SK-N-SH (cell line): ENCODE measurements at regions not wholly inside any gene's neighbourhood (a gene's known extent, or its start where the extent isn't known, plus 50 kb on each side); places are given as distances from the start of the nearest gene placed in this dataset.

Experiments
- CTCF ChIA-PET: fragments of 300-600, 350-600 bp; formaldehyde crosslinking; extraction: SDS; loops from one replicate; lab custom pipeline; 2021; lab: Yijun Ruan, JAX
- POLR2A ChIA-PET: fragments of 350-600 bp; sonication (Branson Sonifier 250); formaldehyde crosslinking; extraction: SDS; loops from one replicate; lab custom pipeline; 2020; ENCODE audit warnings: antibody characterized with exemption, inconsistent platforms; lab: Yijun Ruan, JAX
- DNase-seq: peaks from one replicate; pipeline ENCODE4 v3.0.0; 2012
- H2AFZ ChIP-seq: fragments of 200-600 bp; sonication (generic); 2 replicates; pipeline ENCODE4 v1.8.1; 2016; ENCODE audit warnings: antibody characterized with exemption, mild to moderate bottlenecking, low read depth
- H3F3A ChIP-seq: fragments of 200-600 bp; sonication (generic); replicated peaks from 2 replicates; pipeline ENCODE3; 2016; ENCODE audit warnings: antibody characterized with exemption, mild to moderate bottlenecking; ENCODE audit not compliant: insufficient read depth
- H3K27ac ChIP-seq, 2 experiments: fragments of 200-500 bp in 1 of 2; fragments of 200-600 bp in 1 of 2; sonication (Bioruptor generic) in 1 of 2; sonication (generic), shearing (Covaris generic) in 1 of 2; 2 replicates each; pipeline versions ENCODE4 v1.5.1 to v1.6.1; 2014 to 2016; ENCODE audit warnings: low read depth in 2 of 2, inconsistent platforms in 1 of 2, low read length in 1 of 2, mild to moderate bottlenecking in 1 of 2, mixed read lengths in 1 of 2
- H3K27me3 ChIP-seq: fragments of 200-600 bp; sonication (generic), shearing (Covaris generic); 2 replicates; pipeline ENCODE4 v1.6.1; 2016; ENCODE audit warnings: mixed run types; ENCODE audit not compliant: insufficient read depth
- H3K36me3 ChIP-seq, 2 experiments: fragments of 200-500 bp in 1 of 2; fragments of 200-600 bp in 1 of 2; sonication (Bioruptor generic) in 1 of 2; sonication (generic) in 1 of 2; replicated peaks in 1 of 2; 2 replicates each; pipeline versions ENCODE3 to v1.5.1; 2014 to 2016; ENCODE audit warnings: low read length in 1 of 2, mild to moderate bottlenecking in 1 of 2; ENCODE audit not compliant: insufficient read depth in 2 of 2, control insufficient read depth in 1 of 2
- H3K4me1 ChIP-seq, 2 experiments: fragments of 200-500 bp in 1 of 2; fragments of 200-600 bp in 1 of 2; sonication (Bioruptor generic) in 1 of 2; sonication (generic), shearing (Covaris generic) in 1 of 2; 2 replicates each; pipeline versions ENCODE4 v1.5.1 to v1.6.1; 2014 to 2016; ENCODE audit warnings: low read depth in 1 of 2, low read length in 1 of 2, mixed run types in 1 of 2; ENCODE audit not compliant: insufficient read depth in 2 of 2, control insufficient read depth in 1 of 2
- H3K4me2 ChIP-seq: fragments of 200-600 bp; sonication (generic), shearing (Covaris generic); 2 replicates; pipeline ENCODE4 v1.6.1; 2017; ENCODE audit warnings: mixed run types
- H3K4me3 ChIP-seq, 2 experiments: fragments of 200-500 bp in 1 of 2; fragments of 200-600 bp in 1 of 2; sonication (Bioruptor generic) in 1 of 2; sonication (generic), shearing (Covaris generic) in 1 of 2; 2 replicates each; pipeline versions ENCODE4 v1.5.1 to v1.8.1; 2014 to 2016; ENCODE audit warnings: low read depth in 2 of 2, inconsistent platforms in 1 of 2, low read length in 1 of 2, mild to moderate bottlenecking in 1 of 2, mixed read lengths in 1 of 2, moderate library complexity in 1 of 2
- H3K79me2 ChIP-seq: fragments of 200-600 bp; sonication (generic); 2 replicates; pipeline ENCODE4 v1.8.1; 2017; ENCODE audit warnings: mild to moderate bottlenecking; ENCODE audit not compliant: insufficient read depth
- H3K9ac ChIP-seq: fragments of 200-600 bp; sonication (generic); 2 replicates; pipeline ENCODE4 v1.6.1; 2017; ENCODE audit warnings: mixed run types
- H3K9me2 ChIP-seq: fragments of 200-600 bp; sonication (generic); 2 replicates; pipeline ENCODE4 v1.6.1; 2017; ENCODE audit warnings: mixed run types
- H3K9me3 ChIP-seq: fragments of 200-600 bp; sonication (generic); 2 replicates; pipeline ENCODE4 v1.6.1; 2017; ENCODE audit warnings: mixed run types, mild to moderate bottlenecking, moderate library complexity
- H4K20me1 ChIP-seq: fragments of 200-600 bp; sonication (generic); 2 replicates; pipeline ENCODE4 v1.6.1; 2017; ENCODE audit warnings: mild to moderate bottlenecking, mixed run types; ENCODE audit not compliant: insufficient read depth
- EZH2phosphoT487 ChIP-seq: fragments of 200-600 bp; sonication (generic); IDR thresholded peaks from 2 replicates; pipeline ENCODE4 v1.6.1; 2017; ENCODE audit warnings: low read depth, mixed run types, mild to moderate bottlenecking, antibody characterized with exemption, moderate library complexity, borderline replicate concordance
- GABPA ChIP-seq: IDR thresholded peaks from 2 replicates; pipeline ENCODE4 v1.4.0; 2012; ENCODE audit warnings: low read depth, mild to moderate bottlenecking
- MEF2A ChIP-seq: IDR thresholded peaks from 2 replicates; pipeline ENCODE4 v1.4.0; 2012; ENCODE audit warnings: low read depth, borderline replicate concordance
- NFIC ChIP-seq: IDR thresholded peaks from 2 replicates; pipeline ENCODE4 v1.4.0; 2012; ENCODE audit warnings: borderline replicate concordance
- REST ChIP-seq: IDR thresholded peaks from 2 replicates; pipeline ENCODE4 v1.6.1; 2012; ENCODE audit warnings: mild to moderate bottlenecking, low read depth, low read length, moderate library complexity
- RFX5 ChIP-seq: IDR thresholded peaks from 2 replicates; pipeline ENCODE4 v1.6.1; 2012; ENCODE audit warnings: mild to moderate bottlenecking, improper control_type of control experiment, low read length
- RXRA ChIP-seq: IDR thresholded peaks from 2 replicates; pipeline ENCODE4 v1.4.0; 2012; ENCODE audit warnings: low read depth, mild to moderate bottlenecking, borderline replicate concordance
- SIN3A ChIP-seq: IDR thresholded peaks from 2 replicates; pipeline ENCODE4 v1.6.1; 2012; ENCODE audit warnings: low read depth, mild to moderate bottlenecking, low read length, moderate library complexity, borderline replicate concordance
- USF2 ChIP-seq: fragments of 150-350 bp; IDR thresholded peaks from 2 replicates; pipeline ENCODE4 v1.6.1; 2017; ENCODE audit warnings: antibody characterized with exemption, low read length, low read depth, borderline replicate concordance
- ZBTB33 ChIP-seq: IDR thresholded peaks from 2 replicates; pipeline ENCODE4 v1.4.0; 2012; ENCODE audit warnings: low read depth, borderline replicate concordance
- WGBS: methylation state at CpG from one replicate; pipeline ENCODE4 v1.1.6; 2017; ENCODE audit warnings: low lambda C conversion rate; 5-methylcytosine and 5-hydroxymethylcytosine counted together
- TF ChIP-seq, protein P1 (sequence below): fragments of 200-600 bp; sonication (generic); IDR thresholded peaks from 2 replicates; pipeline ENCODE4 v1.6.1; 2017; ENCODE audit warnings: antibody characterized with exemption, mild to moderate bottlenecking, moderate library complexity

DNA sequence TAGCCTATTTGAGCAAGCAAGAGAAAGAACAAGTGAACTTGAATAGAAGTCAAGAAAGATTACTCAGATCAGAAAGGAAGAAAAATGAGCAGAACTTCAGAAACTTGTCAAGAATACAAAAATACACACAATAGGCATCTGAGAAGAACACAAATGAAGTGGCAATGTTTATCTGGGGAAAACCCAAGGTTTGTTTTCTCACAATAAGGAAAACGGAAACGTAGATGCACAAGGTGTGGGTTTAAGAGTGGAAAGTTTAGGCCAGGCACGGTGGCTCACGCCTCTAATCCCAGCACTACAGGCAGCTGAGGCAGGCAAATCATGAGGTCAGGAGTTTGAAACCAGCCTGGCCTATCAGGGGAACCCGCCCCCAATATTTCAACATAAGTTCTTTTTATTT is 159.5 kb upstream of the GYPC start (continued):
- TF ChIP-seq, protein P1, sequence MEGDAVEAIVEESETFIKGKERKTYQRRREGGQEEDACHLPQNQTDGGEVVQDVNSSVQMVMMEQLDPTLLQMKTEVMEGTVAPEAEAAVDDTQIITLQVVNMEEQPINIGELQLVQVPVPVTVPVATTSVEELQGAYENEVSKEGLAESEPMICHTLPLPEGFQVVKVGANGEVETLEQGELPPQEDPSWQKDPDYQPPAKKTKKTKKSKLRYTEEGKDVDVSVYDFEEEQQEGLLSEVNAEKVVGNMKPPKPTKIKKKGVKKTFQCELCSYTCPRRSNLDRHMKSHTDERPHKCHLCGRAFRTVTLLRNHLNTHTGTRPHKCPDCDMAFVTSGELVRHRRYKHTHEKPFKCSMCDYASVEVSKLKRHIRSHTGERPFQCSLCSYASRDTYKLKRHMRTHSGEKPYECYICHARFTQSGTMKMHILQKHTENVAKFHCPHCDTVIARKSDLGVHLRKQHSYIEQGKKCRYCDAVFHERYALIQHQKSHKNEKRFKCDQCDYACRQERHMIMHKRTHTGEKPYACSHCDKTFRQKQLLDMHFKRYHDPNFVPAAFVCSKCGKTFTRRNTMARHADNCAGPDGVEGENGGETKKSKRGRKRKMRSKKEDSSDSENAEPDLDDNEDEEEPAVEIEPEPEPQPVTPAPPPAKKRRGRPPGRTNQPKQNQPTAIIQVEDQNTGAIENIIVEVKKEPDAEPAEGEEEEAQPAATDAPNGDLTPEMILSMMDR = no peak
- no peak for TF ChIP-seq USF2

- no peak overlapping the region for H3K9ac ChIP-seq
- no peak for DNase-seq
- H3F3A ChIP-seq = no peaks in the 10 kb centered on the region
- no peak overlapping the region for H3K4me3 ChIP-seq
- H3K9me3 ChIP-seq = peaks cover 9% of the 10 kb centered on the region; the same call in 1 of the 2 replicates
- WGBS = 11% methylated on average over 3 of the region's 3 CpGs
- H3K79me2 ChIP-seq = no peaks in the 10 kb centered on the region
- no peak overlapping the region for H3K27ac ChIP-seq
- no peak for TF ChIP-seq REST
- no peak for TF ChIP-seq SIN3A
- ChIA-PET POLR2A (no interaction called here), CTCF (interaction anchor here (1.6 kb wide), 1 partner anchor 25 kb away, joined by 4 read pairs; no protein-coding TSS in a partner anchor)
- H3K9me2 ChIP-seq = 0 out of 2 replicates have a peak, but pooled peaks cover 3% of the 10 kb centered on the region
- H3K4me1 ChIP-seq = no peaks in the 10 kb centered on the region
- H3K4me2 ChIP-seq = no peak overlapping the region
- no peaks in the 10 kb centered on the region for H3K36me3 ChIP-seq
- H2AFZ ChIP-seq = no peak overlapping the region
- H4K20me1 ChIP-seq = no peaks in the 10 kb centered on the region
- no peaks in the 10 kb centered on the region for H3K27me3 ChIP-seq
Observed at GRCh38 chr2:126503476-126503875, 152.5 kb upstream of the GYPC start.

GRCh38 chr2:126504949-126505348 is 151.0 kb upstream of the GYPC start:
- Histone ChIP-seq H3F3A (no peaks in the 10 kb centered on the region), H3K4me2 (no peak overlapping the region), H3K9me2 (0 out of 2 replicates have a peak, but pooled peaks cover 3% of the 10 kb centered on the region), H3K4me1 (no peaks in the 10 kb centered on the region), H3K27me3 (no peaks in the 10 kb centered on the region), H3K36me3 (no peaks in the 10 kb centered on the region), H3K27ac (no peak overlapping the region), H4K20me1 (no peaks in the 10 kb centered on the region), H3K4me3 (no peak overlapping the region), H2AFZ (no peak overlapping the region), H3K9ac (no peak overlapping the region), H3K79me2 (no peaks in the 10 kb centered on the region), H3K9me3 (peaks cover 4% of the 10 kb centered on the region; the same call in 1 of the 2 replicates)
- WGBS = 68% methylated on average over 1 of the region's 1 CpG
- no peak for DNase-seq
- ChIA-PET POLR2A (no interaction called here), CTCF (interaction anchor here (1.6 kb wide), 1 partner anchor 23 kb away, joined by 4 read pairs; no protein-coding TSS in a partner anchor)
- TF ChIP-seq RXRA (no peak), RFX5 (no peak), EZH2phosphoT487 (no peak), MEF2A (no peak), GABPA (no peak), ZBTB33 (no peak), NFIC (no peak)
